ENCODE measurements at regions not wholly inside any gene's neighbourhood (a gene's known extent, or its start where the extent isn't known, plus 50 kb on each side); places are given as distances from the start of the nearest gene placed in this dataset.

DNA sequence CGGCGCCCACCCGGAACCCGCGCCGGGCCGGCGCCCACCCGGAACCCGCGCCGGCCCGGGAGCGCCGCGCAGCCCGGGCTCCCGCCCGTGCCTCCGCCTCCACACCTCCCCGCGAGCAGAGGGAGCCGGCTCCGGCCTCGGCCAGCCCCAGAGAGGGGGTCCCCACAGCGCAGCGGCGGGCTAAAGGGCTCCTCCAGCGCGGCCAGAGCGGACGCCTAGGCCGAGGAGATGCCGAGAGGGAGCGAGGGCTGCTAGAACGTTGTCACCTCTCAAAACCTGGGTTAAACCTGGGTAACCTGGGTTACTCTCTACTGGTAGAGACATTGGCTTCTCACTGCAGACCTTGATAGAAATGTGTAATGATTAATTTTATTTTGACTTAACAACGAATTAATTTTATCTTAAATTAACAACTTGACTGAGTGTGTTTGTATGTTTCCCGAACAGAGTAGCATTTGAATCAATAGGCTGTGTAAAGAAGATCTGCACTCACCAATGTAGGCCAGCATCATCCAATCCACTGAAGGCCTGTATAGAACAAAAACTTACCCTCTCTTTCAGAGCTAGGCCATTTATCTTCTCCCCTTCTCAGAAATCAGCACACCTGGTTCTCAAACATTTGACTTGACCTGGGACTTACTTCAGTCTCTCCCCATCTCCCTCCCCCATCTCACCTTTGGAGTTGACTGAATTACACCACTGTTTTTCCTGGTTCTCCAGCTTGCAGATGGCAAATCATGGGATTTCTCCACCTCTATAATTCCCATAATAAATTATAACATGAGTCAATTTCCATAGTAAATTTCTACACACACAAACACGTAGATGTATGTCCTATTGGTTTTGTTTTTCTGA is 242.7 kb downstream of the ASXL3 start:
- TF ChIP-seq POLR2AphosphoS5 (IDR thresholded peaks at IDR 0.05; ENCODE audit: insufficient read depth, low read depth, low read length): no peak
- no peak for TF ChIP-seq POLR2A (IDR thresholded peaks at IDR 0.05; ENCODE audit: low read depth, low read length)
- TF ChIP-seq, protein P1, sequence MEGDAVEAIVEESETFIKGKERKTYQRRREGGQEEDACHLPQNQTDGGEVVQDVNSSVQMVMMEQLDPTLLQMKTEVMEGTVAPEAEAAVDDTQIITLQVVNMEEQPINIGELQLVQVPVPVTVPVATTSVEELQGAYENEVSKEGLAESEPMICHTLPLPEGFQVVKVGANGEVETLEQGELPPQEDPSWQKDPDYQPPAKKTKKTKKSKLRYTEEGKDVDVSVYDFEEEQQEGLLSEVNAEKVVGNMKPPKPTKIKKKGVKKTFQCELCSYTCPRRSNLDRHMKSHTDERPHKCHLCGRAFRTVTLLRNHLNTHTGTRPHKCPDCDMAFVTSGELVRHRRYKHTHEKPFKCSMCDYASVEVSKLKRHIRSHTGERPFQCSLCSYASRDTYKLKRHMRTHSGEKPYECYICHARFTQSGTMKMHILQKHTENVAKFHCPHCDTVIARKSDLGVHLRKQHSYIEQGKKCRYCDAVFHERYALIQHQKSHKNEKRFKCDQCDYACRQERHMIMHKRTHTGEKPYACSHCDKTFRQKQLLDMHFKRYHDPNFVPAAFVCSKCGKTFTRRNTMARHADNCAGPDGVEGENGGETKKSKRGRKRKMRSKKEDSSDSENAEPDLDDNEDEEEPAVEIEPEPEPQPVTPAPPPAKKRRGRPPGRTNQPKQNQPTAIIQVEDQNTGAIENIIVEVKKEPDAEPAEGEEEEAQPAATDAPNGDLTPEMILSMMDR (IDR thresholded peaks at IDR 0.05; ENCODE audit: extremely low read depth in 1 of 2, insufficient read depth in 1 of 2, low read depth in 1 of 2, low read length in 2 of 2): no peak
- no peak for TF ChIP-seq JUN (IDR thresholded peaks at IDR 0.05; ENCODE audit: borderline replicate concordance, insufficient read depth, insufficient read length, low read depth)
- no peak for TF ChIP-seq MYC (IDR thresholded peaks at IDR 0.05; ENCODE audit: low read depth, low read length)

All from endothelial cell of umbilical vein (primary cell).